ENCODE measurements at regions not wholly inside any gene's neighbourhood (a gene's known extent, or its start where the extent isn't known, plus 50 kb on each side); places are given as distances from the start of the nearest gene placed in this dataset.

DNA sequence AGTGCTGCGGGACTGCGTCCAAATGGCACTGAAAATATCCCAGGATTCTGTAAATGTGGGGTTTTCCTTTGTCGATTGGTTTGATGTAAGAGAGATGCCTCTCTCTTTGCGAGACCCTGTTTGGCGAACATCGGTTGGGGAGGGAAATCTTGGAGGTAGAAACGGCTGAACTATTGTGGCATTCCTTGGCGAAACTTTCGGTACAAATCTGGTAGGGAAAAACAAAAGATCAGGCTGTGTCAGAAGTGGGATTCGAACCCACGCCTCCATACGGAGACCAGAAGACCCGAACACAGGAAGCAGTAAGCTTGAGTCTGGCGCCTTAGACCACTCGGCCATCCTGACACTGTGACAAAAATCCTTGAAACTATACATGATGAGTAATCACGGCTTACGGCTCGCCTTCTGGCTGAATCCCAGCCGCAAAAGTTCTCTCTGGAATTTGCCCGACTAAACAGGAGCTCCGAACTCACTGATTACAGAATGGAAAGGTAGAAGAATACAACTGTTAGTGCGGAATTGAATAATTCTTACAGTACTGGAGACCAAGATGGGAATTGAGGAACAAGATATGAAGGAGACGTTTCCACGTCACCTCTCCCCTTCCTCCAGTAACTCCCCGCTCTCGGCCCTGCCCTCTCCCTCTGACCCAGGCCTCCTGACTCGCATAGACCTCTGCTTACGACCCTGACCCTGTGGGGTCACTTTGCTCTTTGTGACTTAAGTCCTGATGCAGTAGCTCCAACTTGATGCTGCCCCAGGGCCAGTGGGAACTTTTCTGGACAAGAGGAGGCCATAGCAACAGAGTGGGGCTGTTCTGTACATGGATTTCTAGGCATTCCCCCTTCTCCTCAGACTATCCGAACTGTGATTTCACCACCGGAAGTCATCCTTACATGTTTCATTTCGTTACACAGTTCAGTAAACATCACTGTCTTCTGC, 132.8 kb upstream of the ZNF184 start:
- no peaks in the 10 kb centered on the region for H3K9me3 Mint-ChIP-seq (ENCODE audit: unreplicated experiment)
- peak overlapping the region; percentile 88 for H3K4me3 Mint-ChIP-seq (ENCODE audit: unreplicated experiment)
- BruUV-seq (replicated peaks) = no TSS peak
- intact Hi-C loops (cut with micrococcal nuclease) = loop anchor here (5.0 to 10.0 kb wide), 3 partner anchors 131 to 371 kb away; partner anchors contain the start of gene ZNF184
- H3K27me3 Mint-ChIP-seq (ENCODE audit: insufficient read depth, unreplicated experiment) = no peaks in the 10 kb centered on the region
- CTCF ChIA-PET = interaction anchor here (0.5 to 1.3 kb wide), 5 partner anchors 41 to 1233 kb away, joined by 3 to 6 read pairs (median 3); no protein-coding TSS in a partner anchor
- peak; percentile 87 for DNase-seq (ENCODE audit: unreplicated experiment)
- TF ChIP-seq, protein P1, sequence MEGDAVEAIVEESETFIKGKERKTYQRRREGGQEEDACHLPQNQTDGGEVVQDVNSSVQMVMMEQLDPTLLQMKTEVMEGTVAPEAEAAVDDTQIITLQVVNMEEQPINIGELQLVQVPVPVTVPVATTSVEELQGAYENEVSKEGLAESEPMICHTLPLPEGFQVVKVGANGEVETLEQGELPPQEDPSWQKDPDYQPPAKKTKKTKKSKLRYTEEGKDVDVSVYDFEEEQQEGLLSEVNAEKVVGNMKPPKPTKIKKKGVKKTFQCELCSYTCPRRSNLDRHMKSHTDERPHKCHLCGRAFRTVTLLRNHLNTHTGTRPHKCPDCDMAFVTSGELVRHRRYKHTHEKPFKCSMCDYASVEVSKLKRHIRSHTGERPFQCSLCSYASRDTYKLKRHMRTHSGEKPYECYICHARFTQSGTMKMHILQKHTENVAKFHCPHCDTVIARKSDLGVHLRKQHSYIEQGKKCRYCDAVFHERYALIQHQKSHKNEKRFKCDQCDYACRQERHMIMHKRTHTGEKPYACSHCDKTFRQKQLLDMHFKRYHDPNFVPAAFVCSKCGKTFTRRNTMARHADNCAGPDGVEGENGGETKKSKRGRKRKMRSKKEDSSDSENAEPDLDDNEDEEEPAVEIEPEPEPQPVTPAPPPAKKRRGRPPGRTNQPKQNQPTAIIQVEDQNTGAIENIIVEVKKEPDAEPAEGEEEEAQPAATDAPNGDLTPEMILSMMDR (IDR thresholded peaks at IDR 0.05; ENCODE audit: unreplicated experiment) = no peak
- peaks cover 28% of the 10 kb centered on the region for H3K4me1 Mint-ChIP-seq (ENCODE audit: insufficient read depth, unreplicated experiment)
- POLR2A ChIA-PET = interaction anchor here (0.6 to 2.7 kb wide), 22 partner anchors 12 to 1448 kb away, joined by 3 to 20 read pairs (median 3); a partner anchor contains a TSS
- peak overlapping the region; percentile 94 for H3K27ac Mint-ChIP-seq (ENCODE audit: low read depth, unreplicated experiment)
- peaks cover 11% of the 10 kb centered on the region for H3K36me3 Mint-ChIP-seq (ENCODE audit: insufficient read depth, unreplicated experiment)

DNA sequence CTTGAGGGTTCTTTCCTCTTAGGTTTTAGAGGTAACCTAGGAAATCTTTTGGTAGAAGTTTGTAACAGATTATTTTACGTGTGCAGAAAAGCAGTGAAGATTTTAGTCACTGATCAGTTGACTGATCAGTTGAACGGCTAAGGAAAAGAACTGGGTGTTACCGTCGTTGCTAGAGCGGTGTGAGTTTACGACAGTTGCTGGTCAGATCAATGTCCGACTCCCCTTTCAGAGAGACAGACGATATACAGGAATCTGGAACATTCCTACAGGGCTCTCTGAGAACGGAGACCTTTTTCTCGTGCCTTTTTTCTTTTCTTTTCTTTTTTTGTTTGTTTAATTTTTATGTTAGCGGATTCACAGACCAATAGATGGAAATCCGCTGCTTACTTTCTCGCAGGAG, 132.1 kb upstream of the ZNF184 start:
- BruUV-seq (replicated peaks) = no TSS peak
- peaks cover 28% of the 10 kb centered on the region for H3K4me1 Mint-ChIP-seq (ENCODE audit: insufficient read depth, unreplicated experiment)
- peak overlapping the region; percentile 94 for H3K27ac Mint-ChIP-seq (ENCODE audit: low read depth, unreplicated experiment)
- ChIA-PET CTCF (interaction anchor here (0.8 to 1.3 kb wide), 2 partner anchors 13 to 41 kb away, joined by 3 read pairs; no protein-coding TSS in a partner anchor), POLR2A (interaction anchor here (0.7 to 2.7 kb wide), 13 partner anchors 12 to 1447 kb away, joined by 3 to 20 read pairs (median 4); a partner anchor contains a TSS)
- DNase-seq (ENCODE audit: unreplicated experiment) = peak; percentile 39
- H3K4me3 Mint-ChIP-seq (ENCODE audit: unreplicated experiment) = peak overlapping the region; percentile 88
- TF ChIP-seq, protein P1 (IDR thresholded peaks at IDR 0.05; ENCODE audit: unreplicated experiment) = no peak
- H3K27me3 Mint-ChIP-seq (ENCODE audit: insufficient read depth, unreplicated experiment) = no peaks in the 10 kb centered on the region
- intact Hi-C loops (cut with micrococcal nuclease) = loop anchor here (5.0 to 10.0 kb wide), 3 partner anchors 130 to 370 kb away; partner anchors contain the start of gene ZNF184
- H3K36me3 Mint-ChIP-seq (ENCODE audit: insufficient read depth, unreplicated experiment) = peaks cover 14% of the 10 kb centered on the region
- no peaks in the 10 kb centered on the region for H3K9me3 Mint-ChIP-seq (ENCODE audit: unreplicated experiment)

DNA sequence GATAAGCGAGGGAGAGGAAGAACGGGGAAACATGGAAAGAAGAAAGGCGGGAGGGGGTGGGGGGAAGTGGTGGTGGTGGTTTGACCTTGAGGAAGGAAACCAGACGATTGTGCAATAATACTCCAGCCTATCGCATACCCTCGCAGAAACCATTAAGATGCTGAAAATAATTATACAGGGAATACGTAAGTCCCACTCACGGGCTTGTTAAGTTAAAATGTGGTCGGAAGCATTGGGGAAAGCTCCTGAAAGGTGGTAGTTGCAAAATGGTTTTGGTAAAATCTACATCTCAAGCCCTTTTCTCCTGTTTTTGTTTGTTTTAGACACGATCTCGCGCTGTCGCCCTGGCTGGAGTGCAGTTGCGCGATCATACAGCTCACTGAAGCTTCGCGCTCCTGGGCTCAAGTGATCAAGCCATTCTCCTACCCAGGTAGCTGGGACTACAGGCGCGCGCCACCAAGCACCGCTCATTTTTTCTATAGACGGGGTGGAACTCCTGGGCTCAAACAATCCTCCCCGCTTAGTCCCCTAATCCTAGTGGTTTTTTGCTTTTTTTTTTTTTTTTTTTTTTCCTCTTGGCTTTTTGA, 128.9 kb upstream of the ZNF184 start:
- no TSS peak for BruUV-seq (replicated peaks)
- intact Hi-C loops (cut with micrococcal nuclease) = loop anchor here (10.0 kb wide), 2 partner anchors 127 to 367 kb away; partner anchors contain the start of gene ZNF184
- Mint-ChIP-seq H3K36me3 (ENCODE audit: insufficient read depth, unreplicated experiment) (peaks cover 21% of the 10 kb centered on the region), H3K4me3 (ENCODE audit: unreplicated experiment) (peak overlapping the region; percentile 81), H3K27me3 (ENCODE audit: insufficient read depth, unreplicated experiment) (no peaks in the 10 kb centered on the region), H3K9me3 (ENCODE audit: unreplicated experiment) (no peaks in the 10 kb centered on the region), H3K4me1 (ENCODE audit: insufficient read depth, unreplicated experiment) (peaks cover 15% of the 10 kb centered on the region), H3K27ac (ENCODE audit: low read depth, unreplicated experiment) (peak overlapping the region; percentile 75)
- TF ChIP-seq, protein P1 (IDR thresholded peaks at IDR 0.05; ENCODE audit: unreplicated experiment) = no peak
- ChIA-PET CTCF (interaction anchor here (1.3 to 2.4 kb wide), 3 partner anchors 7 to 83 kb away, joined by 3 to 12 read pairs (median 3); no protein-coding TSS in a partner anchor), POLR2A (interaction anchor here (0.6 to 1.9 kb wide), 17 partner anchors 7 to 1557 kb away, joined by 3 to 15 read pairs (median 5); no protein-coding TSS in a partner anchor)
- DNase-seq (ENCODE audit: unreplicated experiment) = peak; percentile 54

Measured in MCF 10A (cell line).